ENCODE measurements at regions not wholly inside any gene's neighbourhood (a gene's known extent, or its start where the extent isn't known, plus 50 kb on each side); places are given as distances from the start of the nearest gene placed in this dataset.

DNA sequence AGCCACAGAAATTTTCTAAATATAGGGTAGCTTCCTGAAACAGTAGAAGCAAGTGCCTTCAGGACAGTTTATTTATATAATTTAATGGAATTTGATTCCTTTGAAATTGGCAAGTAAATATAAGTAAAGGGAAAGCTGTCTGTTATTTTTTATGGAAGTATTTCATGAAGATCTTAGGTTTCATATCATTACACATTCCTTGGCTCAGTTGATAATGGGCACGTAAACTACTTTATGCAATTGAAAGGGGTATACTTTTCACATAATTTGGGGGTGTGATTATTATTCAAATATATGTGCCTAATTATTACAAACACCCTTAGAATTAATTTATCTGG lies 71.1 kb upstream of the RAP1B start:
- TF ChIP-seq POLR2A (IDR thresholded peaks at IDR 0.05; ENCODE audit: low read length) (no peak), GATA1 (IDR thresholded peaks at IDR 0.05; ENCODE audit: low read depth, low read length) (no peak)

Data from erythroblast (primary cell).